ENCODE measurements at regions not wholly inside any gene's neighbourhood (a gene's known extent, or its start where the extent isn't known, plus 50 kb on each side); places are given as distances from the start of the nearest gene placed in this dataset.

DNA sequence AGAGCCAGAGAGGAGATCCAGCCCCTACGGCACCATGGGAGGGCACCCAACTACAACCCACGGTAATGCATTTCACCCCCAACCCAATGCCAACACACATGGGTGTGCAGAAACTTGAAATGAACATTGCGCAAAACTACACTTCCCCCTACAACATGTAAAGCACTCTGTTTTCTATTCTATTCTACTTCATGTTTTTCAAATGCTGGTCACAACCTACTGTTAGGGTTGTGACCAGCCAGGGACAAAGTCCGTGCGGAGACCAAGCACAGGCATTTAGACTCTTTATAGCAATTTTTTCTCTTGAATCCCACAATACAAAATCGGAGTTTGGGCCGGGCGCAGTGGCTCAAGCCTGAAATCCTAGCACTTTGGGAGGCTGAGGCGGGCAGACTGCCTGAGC is 90.6 kb downstream of the MRPL14 start:
- Histone ChIP-seq H3K4me3 (ENCODE audit: low read depth in 2 of 2, low read length in 2 of 2) (no peak overlapping the region), H3K27me3 (ENCODE audit: control insufficient read depth, insufficient read depth, low read length) (no peaks in the 10 kb centered on the region), H3K4me1 (ENCODE audit: control insufficient read depth, insufficient read depth, low read length) (peaks cover 18% of the 10 kb centered on the region), H3K9me3 (ENCODE audit: control insufficient read depth, insufficient read depth, low read depth, low read length) (no peaks in the 10 kb centered on the region), H3K36me3 (ENCODE audit: control insufficient read depth, insufficient read depth, low read length) (no peaks in the 10 kb centered on the region; the same call in 1 of the 2 replicates), H3K27ac (ENCODE audit: low read length) (no peak overlapping the region)
- intact Hi-C loops (cut with micrococcal nuclease; ENCODE audit: unreplicated experiment) (no loop called here), in situ Hi-C loops (cut with HindIII; ENCODE audit: low pct_unique_long_range_greater_than_20kb, low sequenced_read_pairs) (no loop called here)
- TF ChIP-seq, protein P1, sequence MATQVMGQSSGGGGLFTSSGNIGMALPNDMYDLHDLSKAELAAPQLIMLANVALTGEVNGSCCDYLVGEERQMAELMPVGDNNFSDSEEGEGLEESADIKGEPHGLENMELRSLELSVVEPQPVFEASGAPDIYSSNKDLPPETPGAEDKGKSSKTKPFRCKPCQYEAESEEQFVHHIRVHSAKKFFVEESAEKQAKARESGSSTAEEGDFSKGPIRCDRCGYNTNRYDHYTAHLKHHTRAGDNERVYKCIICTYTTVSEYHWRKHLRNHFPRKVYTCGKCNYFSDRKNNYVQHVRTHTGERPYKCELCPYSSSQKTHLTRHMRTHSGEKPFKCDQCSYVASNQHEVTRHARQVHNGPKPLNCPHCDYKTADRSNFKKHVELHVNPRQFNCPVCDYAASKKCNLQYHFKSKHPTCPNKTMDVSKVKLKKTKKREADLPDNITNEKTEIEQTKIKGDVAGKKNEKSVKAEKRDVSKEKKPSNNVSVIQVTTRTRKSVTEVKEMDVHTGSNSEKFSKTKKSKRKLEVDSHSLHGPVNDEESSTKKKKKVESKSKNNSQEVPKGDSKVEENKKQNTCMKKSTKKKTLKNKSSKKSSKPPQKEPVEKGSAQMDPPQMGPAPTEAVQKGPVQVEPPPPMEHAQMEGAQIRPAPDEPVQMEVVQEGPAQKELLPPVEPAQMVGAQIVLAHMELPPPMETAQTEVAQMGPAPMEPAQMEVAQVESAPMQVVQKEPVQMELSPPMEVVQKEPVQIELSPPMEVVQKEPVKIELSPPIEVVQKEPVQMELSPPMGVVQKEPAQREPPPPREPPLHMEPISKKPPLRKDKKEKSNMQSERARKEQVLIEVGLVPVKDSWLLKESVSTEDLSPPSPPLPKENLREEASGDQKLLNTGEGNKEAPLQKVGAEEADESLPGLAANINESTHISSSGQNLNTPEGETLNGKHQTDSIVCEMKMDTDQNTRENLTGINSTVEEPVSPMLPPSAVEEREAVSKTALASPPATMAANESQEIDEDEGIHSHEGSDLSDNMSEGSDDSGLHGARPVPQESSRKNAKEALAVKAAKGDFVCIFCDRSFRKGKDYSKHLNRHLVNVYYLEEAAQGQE (IDR thresholded peaks at IDR 0.05; ENCODE audit: insufficient read depth in 1 of 2, low read depth in 2 of 2, low read length in 1 of 2), result no peak
- TF ChIP-seq SIN3A (IDR thresholded peaks at IDR 0.05; ENCODE audit: borderline replicate concordance, insufficient read depth, low read depth, low read length) (no peak), POLR2AphosphoS5 (IDR thresholded peaks at IDR 0.05; ENCODE audit: low read depth, low read length) (no peak)
- ATAC-seq, result no peak
- BruUV-seq (replicated peaks), result no TSS peak
- POLR2A ChIA-PET, result no interaction called here
- CTCF ChIA-PET, result no interaction called here
- no peak for DNase-seq (ENCODE audit: low read depth, low spot score)

DNA sequence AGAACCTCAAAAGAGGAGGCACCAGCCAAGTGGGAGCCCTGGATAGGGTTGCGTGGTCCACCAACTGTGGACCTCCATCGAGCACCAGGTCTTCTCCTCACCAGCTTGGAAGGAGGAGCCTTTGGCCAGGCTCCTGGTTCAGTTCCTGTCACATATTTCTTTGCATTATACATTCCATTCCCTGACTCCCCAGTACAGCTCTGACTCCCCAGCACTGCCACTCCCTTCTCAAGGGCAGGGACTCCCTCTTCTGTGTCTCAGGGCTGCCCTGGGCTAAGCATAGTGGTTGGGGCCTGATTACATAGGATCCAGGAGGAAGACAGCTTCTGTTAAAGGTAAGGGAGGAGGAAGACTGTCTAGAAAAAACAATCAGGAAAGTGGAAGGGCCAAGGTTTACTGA is 91.1 kb downstream of the MRPL14 start:
- BruUV-seq (replicated peaks), result no TSS peak
- in situ Hi-C loops (cut with HindIII; ENCODE audit: low pct_unique_long_range_greater_than_20kb, low sequenced_read_pairs), result no loop called here
- no peaks in the 10 kb centered on the region for H3K27me3 ChIP-seq (ENCODE audit: control insufficient read depth, insufficient read depth, low read length)
- intact Hi-C loops (cut with micrococcal nuclease; ENCODE audit: unreplicated experiment), result no loop called here
- H3K4me1 ChIP-seq (ENCODE audit: control insufficient read depth, insufficient read depth, low read length), result peaks cover 17% of the 10 kb centered on the region
- H3K36me3 ChIP-seq (ENCODE audit: control insufficient read depth, insufficient read depth, low read length), result no peaks in the 10 kb centered on the region; the same call in 1 of the 2 replicates
- H3K4me3 ChIP-seq (ENCODE audit: low read depth in 2 of 2, low read length in 2 of 2), result no peak overlapping the region
- TF ChIP-seq, protein P1 (IDR thresholded peaks at IDR 0.05; ENCODE audit: insufficient read depth in 1 of 2, low read depth in 2 of 2, low read length in 1 of 2), result no peak
- TF ChIP-seq POLR2AphosphoS5 (IDR thresholded peaks at IDR 0.05; ENCODE audit: low read depth, low read length), result no peak
- no peak for TF ChIP-seq SIN3A (IDR thresholded peaks at IDR 0.05; ENCODE audit: borderline replicate concordance, insufficient read depth, low read depth, low read length)
- TF ChIP-seq, protein P2, sequence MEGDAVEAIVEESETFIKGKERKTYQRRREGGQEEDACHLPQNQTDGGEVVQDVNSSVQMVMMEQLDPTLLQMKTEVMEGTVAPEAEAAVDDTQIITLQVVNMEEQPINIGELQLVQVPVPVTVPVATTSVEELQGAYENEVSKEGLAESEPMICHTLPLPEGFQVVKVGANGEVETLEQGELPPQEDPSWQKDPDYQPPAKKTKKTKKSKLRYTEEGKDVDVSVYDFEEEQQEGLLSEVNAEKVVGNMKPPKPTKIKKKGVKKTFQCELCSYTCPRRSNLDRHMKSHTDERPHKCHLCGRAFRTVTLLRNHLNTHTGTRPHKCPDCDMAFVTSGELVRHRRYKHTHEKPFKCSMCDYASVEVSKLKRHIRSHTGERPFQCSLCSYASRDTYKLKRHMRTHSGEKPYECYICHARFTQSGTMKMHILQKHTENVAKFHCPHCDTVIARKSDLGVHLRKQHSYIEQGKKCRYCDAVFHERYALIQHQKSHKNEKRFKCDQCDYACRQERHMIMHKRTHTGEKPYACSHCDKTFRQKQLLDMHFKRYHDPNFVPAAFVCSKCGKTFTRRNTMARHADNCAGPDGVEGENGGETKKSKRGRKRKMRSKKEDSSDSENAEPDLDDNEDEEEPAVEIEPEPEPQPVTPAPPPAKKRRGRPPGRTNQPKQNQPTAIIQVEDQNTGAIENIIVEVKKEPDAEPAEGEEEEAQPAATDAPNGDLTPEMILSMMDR (IDR thresholded peaks at IDR 0.05), result no peak
- TF ChIP-seq TCF7L2 (IDR thresholded peaks at IDR 0.05; ENCODE audit: low read depth, low read length), result no peak
- ChIA-PET POLR2A (no interaction called here), CTCF (interaction anchor here (0.7 kb wide), 1 partner anchor 43 kb away, joined by 3 read pairs; no protein-coding TSS in a partner anchor)
- ATAC-seq, result no peak
- H3K27ac ChIP-seq (ENCODE audit: low read length), result peak overlapping the region; percentile 29; the same call in 1 of the 2 replicates
- H3K9me3 ChIP-seq (ENCODE audit: control insufficient read depth, insufficient read depth, low read depth, low read length), result no peaks in the 10 kb centered on the region
- no peak for DNase-seq (ENCODE audit: low read depth, low spot score)

Measured in Panc1 (cell line).